LoVo (cell line): ENCODE measurements at regions not wholly inside any gene's neighbourhood (a gene's known extent, or its start where the extent isn't known, plus 50 kb on each side); places are given as distances from the start of the nearest gene placed in this dataset.
"Not testable (repeated sequence)": the region's sequence is repeated elsewhere in the genome, so short reads cannot be mapped to it uniquely, and the experiment has no call there.

Experiments
- DNase-seq: peaks from one replicate; pipeline ENCODE4 v3.0.0-alpha.2; 2016; ENCODE audit warnings: low spot score

- not testable (repeated sequence) for DNase-seq
Observed at GRCh38 chr16:29294951-29295795, 111.3 kb downstream of the NPIPB11 start.

- DNase-seq = not testable (repeated sequence)
Observed at GRCh38 chr16:29294400-29294933, 112.0 kb downstream of the NPIPB11 start.

GRCh38 chr16:29293545-29293944 is 113.0 kb downstream of the NPIPB11 start:
- not testable (repeated sequence) for DNase-seq

GRCh38 chr16:29292952-29293471 is 113.5 kb downstream of the NPIPB11 start:
- DNase-seq = not testable (repeated sequence)

- DNase-seq = not testable (repeated sequence)
Observed at GRCh38 chr16:29291329-29292271, 114.9 kb downstream of the NPIPB11 start.

GRCh38 chr16:29290631-29291247 is 115.8 kb downstream of the NPIPB11 start:
- peak; percentile 94 for DNase-seq

- DNase-seq = not testable (repeated sequence)
Observed at GRCh38 chr16:29289516-29290239, 116.8 kb downstream of the NPIPB11 start.

- DNase-seq = peak; percentile 44
Observed at GRCh38 chr16:29288711-29289474, 117.6 kb downstream of the NPIPB11 start.

GRCh38 chr16:29287871-29288535 is 118.5 kb downstream of the NPIPB11 start:
- DNase-seq = not testable (repeated sequence)

GRCh38 chr16:29287246-29287645 is 119.3 kb downstream of the NPIPB11 start:
- DNase-seq = not testable (repeated sequence)

GRCh38 chr16:29286796-29287195 is 119.7 kb downstream of the NPIPB11 start:
- not testable (repeated sequence) for DNase-seq

- DNase-seq = not testable (repeated sequence)
Observed at GRCh38 chr16:29286161-29286560, 120.3 kb downstream of the NPIPB11 start.

GRCh38 chr16:29285151-29285885 is 121.2 kb downstream of the NPIPB11 start:
- not testable (repeated sequence) for DNase-seq

- DNase-seq = not testable (repeated sequence)
Observed at GRCh38 chr16:29284723-29285122, 121.8 kb downstream of the NPIPB11 start.

- not testable (repeated sequence) for DNase-seq
Observed at GRCh38 chr16:29284159-29284558, 122.4 kb downstream of the NPIPB11 start.

GRCh38 chr16:29278097-29278871 is 128.2 kb downstream of the NPIPB11 start:
- DNase-seq = not testable (repeated sequence)

- not testable (repeated sequence) for DNase-seq
Observed at GRCh38 chr16:29276446-29276845, 130.1 kb downstream of the NPIPB11 start.
